H9 (cell line): ENCODE measurements at regions not wholly inside any gene's neighbourhood (a gene's known extent, or its start where the extent isn't known, plus 50 kb on each side); places are given as distances from the start of the nearest gene placed in this dataset.

Experiments used
- DNase-seq: peaks from one replicate; pipeline ENCODE4 v3.0.0-alpha.2; 2017
- H2AFZ ChIP-seq: one replicate; pipeline ENCODE4 v1.6.1; 2013; ENCODE audit warnings: mild to moderate bottlenecking, low read length, control low read depth, moderate library complexity
- H2AK5ac ChIP-seq: 2 replicates; pipeline ENCODE4 v1.6.1; 2013; ENCODE audit warnings: low read length, control low read depth, mixed read lengths; ENCODE audit not compliant: insufficient read length
- H2BK120ac ChIP-seq: one replicate; pipeline ENCODE4 v1.6.1; 2013; ENCODE audit warnings: low read depth, mild to moderate bottlenecking, low read length, control low read depth, inconsistent platforms; ENCODE audit not compliant: poor library complexity, severe bottlenecking
- H2BK12ac ChIP-seq: 2 replicates; pipeline ENCODE4 v1.6.1; 2013; ENCODE audit warnings: low read length, control low read depth, mixed read lengths, low read depth; ENCODE audit not compliant: insufficient read length
- H2BK15ac ChIP-seq: 2 replicates; pipeline ENCODE4 v1.6.1; 2013; ENCODE audit warnings: low read depth, low read length, control low read depth
- H2BK20ac ChIP-seq: one replicate; pipeline ENCODE4 v1.6.1; 2013; ENCODE audit warnings: low read depth, mild to moderate bottlenecking, low read length, control low read depth, inconsistent platforms; ENCODE audit not compliant: poor library complexity, severe bottlenecking
- H2BK5ac ChIP-seq: 2 replicates; pipeline ENCODE4 v1.6.1; 2013; ENCODE audit warnings: low read length, control low read depth, mixed read lengths; ENCODE audit not compliant: insufficient read length
- H3K14ac ChIP-seq: 2 replicates; pipeline ENCODE4 v1.6.1; 2013; ENCODE audit warnings: low read length, control low read depth; ENCODE audit not compliant: insufficient read depth
- H3K18ac ChIP-seq: 2 replicates; pipeline ENCODE4 v1.6.1; 2013; ENCODE audit warnings: low read depth, mild to moderate bottlenecking, mixed read lengths, low read length, control low read depth; ENCODE audit not compliant: insufficient read length
- H3K23ac ChIP-seq: 2 replicates; pipeline ENCODE4 v1.6.1; 2013; ENCODE audit warnings: low read length, control low read depth, mixed read lengths, low read depth; ENCODE audit not compliant: insufficient read length
- H3K23me2 ChIP-seq: 2 replicates; pipeline ENCODE4 v1.6.1; 2013; ENCODE audit warnings: low read depth, mild to moderate bottlenecking, mixed read lengths, low read length, control low read depth; ENCODE audit not compliant: insufficient read length, poor library complexity, severe bottlenecking
- H3K27ac ChIP-seq: 2 replicates; pipeline ENCODE4 v1.5.1; 2013; ENCODE audit warnings: low read length, control low read depth, mixed read lengths, low read depth; ENCODE audit not compliant: insufficient read length
- H3K27me3 ChIP-seq: 2 replicates; pipeline ENCODE4 v1.6.1; 2013; ENCODE audit warnings: low read length, control low read depth, inconsistent platforms; ENCODE audit not compliant: insufficient read depth
- H3K4ac ChIP-seq: 2 replicates; pipeline ENCODE4 v1.6.1; 2013; ENCODE audit warnings: low read depth, mild to moderate bottlenecking, control low read depth, inconsistent platforms, low read length, moderate library complexity
- H3K4me1 ChIP-seq: 2 replicates; pipeline ENCODE4 v1.6.1; 2013; ENCODE audit warnings: low read length, control low read depth, inconsistent platforms; ENCODE audit not compliant: insufficient read depth
- H3K4me2 ChIP-seq: 2 replicates; pipeline ENCODE4 v1.6.1; 2013; ENCODE audit warnings: low read length, control low read depth, mixed read lengths; ENCODE audit not compliant: insufficient read length, insufficient read depth
- H3K56ac ChIP-seq: 2 replicates; pipeline ENCODE4 v1.6.1; 2013; ENCODE audit warnings: low read depth, mild to moderate bottlenecking, mixed read lengths, low read length, control low read depth; ENCODE audit not compliant: insufficient read length
- H3K79me1 ChIP-seq: 2 replicates; pipeline ENCODE4 v1.6.1; 2013; ENCODE audit warnings: low read depth, mild to moderate bottlenecking, moderate library complexity, low read length, control low read depth, inconsistent platforms; ENCODE audit not compliant: insufficient read depth, poor library complexity, severe bottlenecking
- H3K79me2 ChIP-seq: 2 replicates; pipeline ENCODE4 v1.6.1; 2013; ENCODE audit warnings: low read length, control low read depth, inconsistent platforms; ENCODE audit not compliant: insufficient read depth
- H3K9ac ChIP-seq: 2 replicates; pipeline ENCODE4 v1.6.1; 2013; ENCODE audit warnings: low read length, control low read depth, mixed read lengths; ENCODE audit not compliant: insufficient read length; ENCODE audit errors: extremely low read depth
- H3K9me3 ChIP-seq: one replicate; pipeline ENCODE4 v1.6.1; 2013; ENCODE audit warnings: low read depth, low read length, inconsistent platforms; ENCODE audit not compliant: control insufficient read depth
- H3T11ph ChIP-seq: one replicate; pipeline ENCODE4 v1.6.1; 2013; ENCODE audit warnings: mild to moderate bottlenecking, low read length, control low read depth, inconsistent platforms
- H4K20me1 ChIP-seq: one replicate; pipeline ENCODE4 v1.6.1; 2013; ENCODE audit not compliant: control insufficient read depth, insufficient read length, insufficient read depth
- H4K5ac ChIP-seq: 2 replicates; pipeline ENCODE4 v1.6.1; 2013; ENCODE audit warnings: low read depth, mild to moderate bottlenecking, mixed read lengths, low read length, control low read depth; ENCODE audit not compliant: insufficient read length
- H4K8ac ChIP-seq: replicated peaks from 2 replicates; pipeline ENCODE4 v1.6.1; 2013; ENCODE audit warnings: low read length, control low read depth, mixed read lengths, low read depth; ENCODE audit not compliant: insufficient read length
- H4K91ac ChIP-seq: 2 replicates; pipeline ENCODE4 v1.6.1; 2013; ENCODE audit warnings: low read depth, mild to moderate bottlenecking, moderate library complexity, mixed read lengths, low read length, control low read depth; ENCODE audit not compliant: insufficient read length
- H3K27ac Mint-ChIP-seq, 3 experiments: 2 replicates in 2 of 3; 3 replicates in 1 of 3; pipeline ENCODE4 v1.8.0; 2020 to 2021; ENCODE audit warnings: mixed read lengths in 3 of 3, mild to moderate bottlenecking in 1 of 3, moderate library complexity in 1 of 3
- H3K27me3 Mint-ChIP-seq: 2 replicates; pipeline ENCODE4 v1.8.0; 2021; ENCODE audit warnings: low read depth, mild to moderate bottlenecking, moderate library complexity, mixed read lengths
- H3K36me3 Mint-ChIP-seq, 3 experiments: 2 replicates in 2 of 3; 3 replicates in 1 of 3; pipeline ENCODE4 v1.8.0; 2020 to 2021; ENCODE audit warnings: low read depth in 3 of 3, mixed read lengths in 3 of 3; ENCODE audit not compliant: insufficient read depth in 1 of 3
- H3K4me1 Mint-ChIP-seq, 2 experiments: 2 replicates each; pipeline ENCODE4 v1.8.0; 2020; ENCODE audit warnings: mixed read lengths in 2 of 2
- H3K4me3 Mint-ChIP-seq, 2 experiments: 2 replicates in 1 of 2; 3 replicates in 1 of 2; pipeline ENCODE4 v1.8.0; 2020 to 2021; ENCODE audit warnings: mild to moderate bottlenecking in 2 of 2, mixed read lengths in 2 of 2, moderate library complexity in 1 of 2
- H3K9me3 Mint-ChIP-seq, 2 experiments: 2 replicates in 1 of 2; 3 replicates in 1 of 2; pipeline ENCODE4 v1.8.0; 2020; ENCODE audit warnings: mild to moderate bottlenecking in 2 of 2, mixed read lengths in 2 of 2, moderate library complexity in 1 of 2
- CTCF ChIP-seq: fragments of 200-600 bp; sonication (generic); conservative IDR thresholded peaks from 3 replicates; pipeline ENCODE4 v1.8.0; 2021; ENCODE audit warnings: antibody characterized with exemption, mild to moderate bottlenecking
- WGBS: extraction: QIAGEN DNeasy Blood & Tissue Kit; methylation state at CpG from one replicate; pipeline ENCODE4 v1.1.7; 2013; ENCODE audit warnings: missing lambda C conversion rate, low lambda C conversion rate, mixed read lengths; ENCODE audit not compliant: insufficient read length; ENCODE audit errors: extremely low coverage; 5-methylcytosine and 5-hydroxymethylcytosine counted together

DNA sequence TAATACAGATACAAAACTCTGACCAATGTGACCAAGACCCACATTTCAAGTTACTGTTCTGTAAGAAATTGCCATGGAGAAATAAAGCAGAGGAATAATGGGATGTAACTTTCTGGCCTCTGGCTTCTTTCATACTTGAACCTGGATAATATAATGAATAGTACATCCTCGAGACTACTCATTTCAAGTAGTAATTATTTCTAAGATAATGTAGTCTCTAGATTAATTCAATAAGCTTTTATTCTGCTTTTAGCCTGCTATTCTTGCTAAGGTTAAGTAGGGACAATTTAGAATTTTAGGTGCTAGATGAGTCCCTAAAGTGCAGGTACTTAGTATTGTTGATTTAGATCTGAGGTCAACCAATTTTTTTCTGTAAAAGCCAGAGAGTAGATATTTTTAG is 178.7 kb upstream of the IL15 start:
- Histone ChIP-seq H2BK15ac (no peak overlapping the region), H3K79me1 (no peaks in the 10 kb centered on the region), H4K5ac (no peak overlapping the region), H3K79me2 (no peaks in the 10 kb centered on the region), H2AFZ (no peak overlapping the region), H3K9ac (no peak overlapping the region), H3K56ac (no peak overlapping the region), H2AK5ac (no peak overlapping the region), H3K23me2 (no peaks in the 10 kb centered on the region), H2BK12ac (no peak overlapping the region), H4K20me1 (no peaks in the 10 kb centered on the region), H3K4ac (no peak overlapping the region), H3T11ph (no peak overlapping the region), H3K9me3 (no peaks in the 10 kb centered on the region), H2BK5ac (no peak overlapping the region), H4K91ac (no peak overlapping the region), H3K27ac (no peak overlapping the region), H4K8ac (no peak overlapping the region), H3K23ac (no peak overlapping the region), H3K4me2 (no peak overlapping the region), H3K14ac (no peak overlapping the region), H3K27me3 (no peaks in the 10 kb centered on the region), H2BK20ac (no peak overlapping the region), H3K4me1 (no peaks in the 10 kb centered on the region), H3K18ac (no peak overlapping the region), H2BK120ac (no peak overlapping the region)
- no CpG with 5 or more reads among the region's 1 CpG for WGBS
- no peak for TF ChIP-seq CTCF
- Mint-ChIP-seq H3K36me3 (no peaks in the 10 kb centered on the region), H3K4me1 (no peaks in the 10 kb centered on the region), H3K4me3 (no peak overlapping the region), H3K27me3 (no peaks in the 10 kb centered on the region; the same call in 1 of the 2 replicates), H3K27ac (no peak overlapping the region), H3K9me3 (no peaks in the 10 kb centered on the region)
- no peak for DNase-seq
